ENCODE measurements at regions not wholly inside any gene's neighbourhood (a gene's known extent, or its start where the extent isn't known, plus 50 kb on each side); places are given as distances from the start of the nearest gene placed in this dataset.
"Not testable (repeated sequence)": the region's sequence is repeated elsewhere in the genome, so short reads cannot be mapped to it uniquely, and the experiment has no call there.

DNA sequence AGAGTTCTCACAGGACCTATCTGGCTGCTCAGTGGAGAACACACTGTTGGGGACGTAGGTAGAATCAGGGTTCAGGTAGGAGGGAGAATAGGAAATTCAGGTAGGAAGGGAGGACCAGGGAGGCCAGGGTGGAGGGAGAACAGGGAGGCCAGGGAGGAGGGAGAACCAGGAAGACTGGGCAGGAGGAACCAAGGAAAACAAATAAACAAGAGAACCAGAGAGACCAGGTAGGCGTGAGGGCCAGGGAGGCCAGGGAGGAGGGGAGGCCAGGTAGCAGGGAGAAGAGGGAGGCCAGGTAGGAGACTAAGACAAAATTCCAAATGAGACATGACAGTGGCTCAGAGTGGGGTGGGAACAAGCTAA is 337.6 kb downstream of the EIPR1 start:
- intact Hi-C loops (cut with DNase I): no loop called here

GRCh38 chr2:3039188-3040065 is 338.2 kb downstream of the EIPR1 start:
- intact Hi-C loops (cut with DNase I): no loop called here
- DNase-seq: peak in 1 of 10 donors; percentile 29

More for the DNA sequence above, 337.6 kb downstream of the EIPR1 start:
- peak in 1 of 10 donors; percentile 2 for DNase-seq

GRCh38 chr2:3038636-3039035 is 339.0 kb downstream of the EIPR1 start:
- peak in 1 of 10 donors; percentile 65 for DNase-seq
- intact Hi-C loops (cut with DNase I): no loop called here

DNA sequence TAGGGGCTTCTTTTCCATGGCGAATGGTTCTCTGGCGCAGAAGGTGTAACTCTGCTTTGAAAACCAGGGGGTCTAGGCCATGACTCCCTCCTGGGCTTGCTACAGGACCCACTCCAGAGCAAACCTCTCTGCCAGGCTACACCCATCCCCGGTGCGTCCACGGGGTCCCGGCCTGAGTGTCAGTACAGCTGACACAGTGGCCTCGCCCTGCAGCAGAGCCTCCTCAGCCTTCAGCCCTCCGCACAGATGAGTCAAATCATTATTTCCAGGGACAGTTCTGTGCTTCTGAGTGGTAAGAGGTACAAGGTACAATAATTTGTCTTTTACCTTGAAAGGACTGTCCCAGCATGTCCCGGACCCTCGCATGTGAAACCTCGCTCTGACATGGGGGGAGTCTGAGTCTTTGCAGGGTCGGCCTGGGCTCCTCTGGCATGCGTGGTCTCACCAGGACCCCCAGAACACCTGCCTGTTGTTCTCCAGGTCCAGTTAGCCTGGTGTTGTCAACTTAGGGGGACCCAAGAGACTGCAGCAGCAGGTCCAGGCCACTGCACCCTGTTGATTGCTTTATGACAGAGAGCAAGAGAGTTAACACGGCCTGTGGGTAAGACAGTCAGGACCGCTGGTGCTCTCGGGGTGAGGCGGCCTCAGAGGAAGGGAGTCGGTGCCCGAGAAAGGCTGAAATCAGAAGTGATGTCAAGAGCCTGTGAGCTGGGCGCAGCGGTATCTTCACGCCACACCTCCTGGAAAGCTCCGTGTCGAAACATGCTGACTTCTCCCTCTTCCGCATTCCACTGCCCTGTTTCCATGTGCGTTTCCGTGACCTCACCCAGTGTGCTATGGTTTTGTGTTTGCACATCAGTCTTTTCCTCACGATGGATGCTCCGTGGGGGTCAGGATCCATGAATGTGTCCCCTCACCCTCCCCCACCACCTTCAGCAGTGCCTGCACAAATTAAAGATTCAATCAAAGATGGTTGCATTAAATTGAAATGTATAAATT is 340.1 kb downstream of the EIPR1 start:
- peak in 1 of 10 donors; percentile 77 for DNase-seq
- intact Hi-C loops (cut with DNase I): no loop called here

DNA sequence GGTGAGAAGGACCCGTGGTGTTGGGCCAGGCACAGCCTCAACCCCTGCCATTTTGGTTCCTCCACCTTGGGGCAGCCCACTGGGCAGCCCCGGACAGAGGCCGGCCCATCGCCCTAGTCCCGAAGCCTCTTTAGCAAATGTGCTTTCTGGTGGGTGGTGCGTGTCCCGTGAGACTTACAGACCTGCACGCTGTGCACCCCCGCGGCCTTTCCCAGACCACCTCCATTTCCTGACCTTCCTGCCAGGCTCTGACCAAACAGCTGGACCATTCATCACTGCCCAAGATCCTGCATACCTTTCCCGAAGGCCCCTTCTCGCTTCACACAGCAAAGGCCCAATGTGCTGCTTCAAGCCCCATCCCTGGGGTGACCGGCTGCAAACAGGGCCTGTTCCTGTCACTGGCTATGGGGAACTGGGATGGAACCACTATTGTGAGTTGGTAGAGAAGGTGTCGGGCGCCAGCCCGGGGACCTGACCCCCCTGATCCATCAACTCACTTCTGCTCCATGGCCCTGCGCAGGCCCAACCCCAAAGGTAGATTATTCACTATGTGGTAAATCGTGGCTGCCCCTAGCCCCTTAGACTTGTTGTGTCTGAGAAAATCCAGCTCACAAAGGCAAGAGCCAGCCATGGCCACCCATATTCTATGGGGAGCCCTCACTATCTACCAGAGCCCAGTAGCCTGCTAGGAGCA is 341.0 kb downstream of the EIPR1 start:
- intact Hi-C loops (cut with DNase I): no loop called here
- peak in 1 of 10 donors; percentile 68 for DNase-seq

- intact Hi-C loops (cut with DNase I): no loop called here
- DNase-seq: peak in 1 of 10 donors; percentile 55
Measured at GRCh38 chr2:3035385-3036050, 342.1 kb downstream of the EIPR1 start.

GRCh38 chr2:3034856-3035255 is 342.8 kb downstream of the EIPR1 start:
- intact Hi-C loops (cut with DNase I): no loop called here
- DNase-seq: peak in 1 of 10 donors; percentile 43

DNA sequence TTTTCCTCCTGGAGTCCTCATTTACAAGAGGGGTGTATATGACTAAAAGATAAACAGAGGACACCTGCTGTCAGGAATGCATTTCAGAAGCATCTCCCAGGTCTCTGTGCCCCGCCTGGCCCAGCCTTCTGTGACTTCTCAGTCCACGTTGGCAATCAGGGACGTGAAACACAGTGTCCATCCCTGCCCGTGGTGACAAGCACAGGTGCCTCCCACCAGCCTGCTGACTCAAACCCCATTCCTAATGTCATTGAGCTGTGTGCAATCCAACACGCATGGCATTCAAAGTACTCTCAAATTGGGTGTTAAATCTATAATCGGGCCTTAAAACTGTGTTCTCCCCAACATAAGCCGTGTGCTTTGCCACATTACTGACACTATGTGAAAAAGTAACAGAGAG is 343.2 kb downstream of the EIPR1 start:
- peak in 1 of 10 donors; percentile 40 for DNase-seq
- intact Hi-C loops (cut with DNase I): no loop called here

DNA sequence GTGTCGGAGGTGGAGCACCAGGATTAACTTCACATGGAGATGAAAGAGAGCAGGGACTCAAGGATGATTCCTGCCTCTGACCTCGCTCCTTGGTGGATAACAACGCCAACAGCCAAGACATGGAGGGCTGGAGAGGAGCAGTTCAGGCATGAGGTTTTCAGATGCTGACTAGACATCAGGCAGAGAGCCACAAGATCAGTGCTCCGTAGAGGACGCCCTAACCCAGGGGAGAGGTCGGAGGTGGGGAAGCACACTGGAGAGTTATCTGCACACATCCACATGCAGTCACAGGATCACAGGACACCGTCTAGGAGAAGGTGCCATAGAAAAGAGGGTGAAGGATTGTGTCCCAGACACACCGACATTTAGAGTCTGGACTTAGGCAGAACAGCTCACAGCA is 344.3 kb downstream of the EIPR1 start:
- peak in 1 of 10 donors; percentile 41 for DNase-seq
- intact Hi-C loops (cut with DNase I): no loop called here

DNA sequence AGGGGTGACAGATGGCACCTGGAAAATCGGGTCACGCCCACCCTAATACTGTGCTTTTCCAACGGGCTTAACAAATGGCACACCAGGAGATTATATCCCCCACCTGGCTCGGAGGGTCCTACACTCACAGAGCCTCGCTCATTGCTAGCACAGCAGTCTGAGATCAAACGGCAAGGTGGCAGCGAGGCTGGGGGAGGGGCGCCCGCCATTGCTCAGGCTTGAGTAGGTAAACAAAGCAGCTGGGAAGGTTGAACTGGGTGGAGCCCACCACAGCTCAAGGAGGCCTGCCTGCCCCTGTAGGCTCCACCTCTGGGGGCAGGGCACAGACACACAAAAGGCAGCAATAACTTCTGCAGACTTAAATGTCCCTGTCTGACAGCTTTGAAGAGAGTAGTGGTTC is 346.8 kb downstream of the EIPR1 start:
- intact Hi-C loops (cut with DNase I): not testable (repeated sequence)

GRCh38 chr2:3025984-3026383 is 351.6 kb downstream of the EIPR1 start:
- intact Hi-C loops (cut with DNase I): no loop called here

More for the DNA sequence above, 346.8 kb downstream of the EIPR1 start:
- peak in 1 of 10 donors; percentile 57 for DNase-seq

DNA sequence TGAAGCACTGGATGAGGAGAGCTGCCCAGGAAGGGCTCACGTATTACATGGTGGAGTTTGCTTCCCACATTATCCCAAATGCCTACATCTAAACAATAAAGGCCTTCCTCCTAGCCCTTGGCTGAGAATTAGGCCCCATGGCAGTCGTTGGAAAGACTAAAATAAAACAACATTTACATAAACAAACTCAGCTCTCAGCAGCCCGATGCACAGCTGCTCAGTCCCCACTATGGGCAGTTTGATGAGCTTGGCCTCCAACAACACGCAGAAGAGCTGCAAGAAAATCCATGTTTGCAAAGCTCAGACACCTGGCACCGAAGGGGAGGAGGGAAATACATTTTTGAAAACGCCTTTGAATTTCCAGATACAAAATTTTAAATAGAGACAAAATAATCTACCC is 352.4 kb downstream of the EIPR1 start:
- intact Hi-C loops (cut with DNase I): no loop called here
- peak in 1 of 10 donors; percentile 84 for DNase-seq

More at GRCh38 chr2:3025984-3026383, 351.6 kb downstream of the EIPR1 start:
- DNase-seq: peak in 1 of 10 donors; percentile 15

DNA sequence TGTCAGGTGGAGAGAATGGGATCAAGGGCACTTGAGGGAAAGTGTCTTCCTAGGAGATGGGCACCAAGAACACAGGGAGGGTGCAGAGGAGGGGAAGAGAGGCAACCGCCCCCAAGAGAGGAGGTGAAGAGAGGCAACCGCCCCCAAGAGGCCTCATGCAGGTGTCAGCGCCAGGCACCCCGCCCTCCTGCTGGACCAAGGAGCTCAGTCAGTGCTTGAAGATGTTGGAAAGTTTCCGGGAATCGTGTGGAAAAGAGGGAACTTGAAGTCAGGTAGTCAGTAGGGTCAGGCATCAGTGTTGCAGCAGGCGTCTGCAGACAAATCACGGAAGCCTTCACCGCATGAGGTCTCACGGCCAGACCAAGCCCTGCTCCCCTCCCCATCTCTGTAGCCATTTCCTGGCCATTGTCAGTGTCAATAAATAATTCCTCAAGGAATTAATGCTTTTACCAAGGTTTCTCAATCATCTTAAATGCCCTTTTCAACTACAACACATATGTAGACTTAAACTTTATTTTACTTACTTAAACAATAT is 353.1 kb downstream of the EIPR1 start:
- intact Hi-C loops (cut with DNase I): no loop called here
- peak in 1 of 10 donors; percentile 43 for DNase-seq

- intact Hi-C loops (cut with DNase I): no loop called here
- peak in 1 of 10 donors; percentile 52 for DNase-seq
Measured at GRCh38 chr2:3023531-3023930, 354.1 kb downstream of the EIPR1 start.

- peak in 1 of 10 donors; percentile 49 for DNase-seq
- intact Hi-C loops (cut with DNase I): no loop called here
Measured at GRCh38 chr2:3022841-3023372, 354.7 kb downstream of the EIPR1 start.

- DNase-seq: peak in 1 of 10 donors; percentile 27
- intact Hi-C loops (cut with DNase I): no loop called here
Measured at GRCh38 chr2:3021720-3022119, 355.9 kb downstream of the EIPR1 start.

- intact Hi-C loops (cut with DNase I): no loop called here
- DNase-seq: peak in 1 of 10 donors; percentile 12
Measured at GRCh38 chr2:3010001-3010400, 367.6 kb downstream of the EIPR1 start.

DNA sequence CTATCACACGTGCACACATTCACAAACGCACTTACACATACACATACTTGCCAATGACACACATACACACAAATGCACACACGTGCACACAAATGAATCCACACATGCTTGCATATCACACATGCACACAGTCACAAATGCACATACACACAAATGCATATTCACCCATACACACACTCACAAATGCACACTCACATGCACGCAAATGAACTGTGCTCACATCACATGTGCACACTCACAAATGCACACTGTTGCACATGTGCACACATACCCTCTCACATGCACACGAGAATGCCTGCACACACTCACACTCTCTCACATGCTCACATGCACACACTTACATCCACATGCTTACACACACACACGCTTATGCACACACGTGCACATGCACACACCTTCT is 368.1 kb downstream of the EIPR1 start:
- intact Hi-C loops (cut with DNase I): no loop called here
- DNase-seq: no peak

DNA sequence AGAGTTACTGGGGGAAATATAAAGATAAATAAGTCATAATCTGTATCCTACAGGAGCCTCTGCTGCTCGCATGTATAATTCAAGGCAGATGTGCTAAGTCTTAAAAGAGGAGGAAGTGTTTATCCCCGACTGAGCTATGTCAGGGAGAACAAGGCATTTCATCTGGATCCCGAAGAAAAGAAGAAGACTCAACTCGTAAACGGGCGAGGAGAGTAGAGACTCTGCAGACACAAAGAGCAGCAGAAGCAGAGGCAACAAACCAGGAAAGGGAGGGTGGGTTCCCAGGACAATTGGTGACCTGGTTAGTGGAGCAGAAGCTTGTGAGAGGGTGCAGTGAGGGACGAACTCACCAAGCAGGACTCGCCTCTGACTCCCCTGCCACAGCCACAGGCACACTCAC is 368.6 kb downstream of the EIPR1 start:
- peak in 1 of 10 donors; percentile 22 for DNase-seq
- intact Hi-C loops (cut with DNase I): no loop called here

Measured in posterior cingulate gyrus (tissue), 11 donors.